GM23338 (cell line): ENCODE measurements at regions not wholly inside any gene's neighbourhood (a gene's known extent, or its start where the extent isn't known, plus 50 kb on each side); places are given as distances from the start of the nearest gene placed in this dataset.

Experiments
- ATAC-seq: fragments of 200-7000 bp; cut with Tn5 transposase; 3 replicates; pipeline ENCODE4 v1.9.1; 2020
- DNase-seq: peaks from one replicate; pipeline ENCODE4 v3.0.0-alpha.2; 2015; ENCODE audit warnings: low spot score
- H2AFZ ChIP-seq: fragments of 200-600 bp; sonication (generic); 2 replicates; pipeline ENCODE4 v1.8.0; 2016; ENCODE audit warnings: antibody characterized with exemption, mild to moderate bottlenecking, moderate library complexity
- H3F3A ChIP-seq: fragments of 200-600 bp; sonication (generic); replicated peaks from 2 replicates; pipeline ENCODE4 v1.8.0; 2017; ENCODE audit warnings: antibody characterized with exemption, mixed run types, low read depth
- H3K27ac ChIP-seq: fragments of 200-600 bp; sonication (generic); 2 replicates; pipeline ENCODE4 v1.6.1; 2016; ENCODE audit warnings: low read depth
- H3K27me3 ChIP-seq: fragments of 200-600 bp; sonication (generic); 2 replicates; pipeline ENCODE4 v1.8.0; 2016; ENCODE audit warnings: mild to moderate bottlenecking, mixed run types, moderate library complexity; ENCODE audit not compliant: insufficient read depth
- H3K36me3 ChIP-seq: fragments of 200-600 bp; sonication (generic); 2 replicates; pipeline ENCODE4 v1.8.0; 2016; ENCODE audit warnings: mild to moderate bottlenecking; ENCODE audit not compliant: insufficient read depth
- H3K4me1 ChIP-seq: fragments of 200-600 bp; sonication (generic); 2 replicates; pipeline ENCODE4 v1.8.0; 2016; ENCODE audit warnings: mild to moderate bottlenecking, moderate library complexity; ENCODE audit not compliant: insufficient read depth
- H3K4me2 ChIP-seq: fragments of 200-600 bp; sonication (generic); 2 replicates; pipeline ENCODE4 v1.7.1; 2017; ENCODE audit warnings: mixed run types
- H3K4me3 ChIP-seq: fragments of 200-600 bp; sonication (generic); 2 replicates; pipeline ENCODE4 v1.6.1; 2016; ENCODE audit warnings: mixed run types
- H3K79me2 ChIP-seq: fragments of 200-600 bp; sonication (generic); replicated peaks from 2 replicates; pipeline ENCODE4 v1.8.0; 2017; ENCODE audit warnings: mild to moderate bottlenecking; ENCODE audit not compliant: insufficient read depth
- H3K9me2 ChIP-seq: fragments of 200-600 bp; sonication (generic); 2 replicates; pipeline ENCODE4 v1.8.0; 2017; ENCODE audit not compliant: insufficient read depth
- H4K20me1 ChIP-seq: fragments of 200-600 bp; sonication (generic); replicated peaks from 2 replicates; pipeline ENCODE4 v1.8.0; 2017; ENCODE audit warnings: mild to moderate bottlenecking; ENCODE audit not compliant: insufficient read depth
- H3K27ac Mint-ChIP-seq: 2 replicates; pipeline ENCODE4 v1.8.0; 2020; ENCODE audit warnings: inconsistent platforms, mild to moderate bottlenecking, moderate library complexity, mixed read lengths
- H3K27me3 Mint-ChIP-seq: 3 replicates; pipeline ENCODE4 v1.8.0; 2022; ENCODE audit warnings: low read depth, mild to moderate bottlenecking, moderate library complexity, mixed read lengths, inconsistent platforms; ENCODE audit not compliant: insufficient read depth, poor library complexity
- H3K36me3 Mint-ChIP-seq: 3 replicates; pipeline ENCODE4 v1.8.0; 2021; ENCODE audit warnings: low read depth, mild to moderate bottlenecking, inconsistent platforms, moderate library complexity, mixed read lengths
- H3K4me1 Mint-ChIP-seq: 3 replicates; pipeline ENCODE4 v1.8.0; 2020; ENCODE audit warnings: mild to moderate bottlenecking, inconsistent platforms, mixed read lengths
- H3K4me3 Mint-ChIP-seq: 3 replicates; pipeline ENCODE4 v1.8.0; 2021; ENCODE audit warnings: moderate library complexity, mild to moderate bottlenecking, inconsistent platforms, mixed read lengths
- H3K9me3 Mint-ChIP-seq: 3 replicates; pipeline ENCODE4 v1.8.0; 2020; ENCODE audit warnings: moderate library complexity, mild to moderate bottlenecking, inconsistent platforms, mixed read lengths
- CTCF ChIP-seq, 2 experiments: fragments of 200-600 bp in 1 of 2; sonication (generic) in 1 of 2; conservative IDR thresholded peaks; 2 replicates each; pipeline versions ENCODE4 v1.5.1 to v1.6.1; 2016 to 2017; ENCODE audit warnings: antibody characterized with exemption in 2 of 2, low read depth in 2 of 2, mild to moderate bottlenecking in 2 of 2, moderate library complexity in 1 of 2
- ETS1 ChIP-seq: IDR thresholded peaks from 2 replicates; pipeline ENCODE4 v1.6.1; 2016; ENCODE audit warnings: antibody characterized with exemption
- POLR2AphosphoS5 ChIP-seq: IDR thresholded peaks from 2 replicates; pipeline ENCODE4 v1.6.1; 2016; ENCODE audit warnings: antibody characterized with exemption, low read depth
- REST ChIP-seq: IDR thresholded peaks from one replicate; pipeline ENCODE4 v1.6.1; 2018; ENCODE audit warnings: antibody characterized with exemption; ENCODE audit not compliant: unreplicated experiment

DNA sequence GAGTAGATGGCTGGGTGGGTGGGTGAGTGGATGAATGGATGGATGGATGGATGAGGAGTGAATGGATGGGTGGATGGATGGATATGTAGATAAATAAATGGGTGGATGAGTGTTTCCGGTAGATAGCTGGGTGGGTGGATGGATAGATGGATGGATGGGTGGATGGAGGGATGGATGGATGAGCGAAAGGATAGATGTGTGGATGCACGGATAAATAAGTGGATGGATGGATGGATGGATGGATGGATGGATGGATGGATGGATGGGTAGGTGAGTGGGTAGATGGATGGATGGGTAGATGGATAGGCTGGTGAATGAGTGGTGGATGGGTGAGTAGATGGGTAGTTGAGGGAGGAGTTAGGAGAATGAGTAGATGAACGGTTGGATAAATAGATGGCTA, 349.3 kb downstream of the MN1 start (continued):
- TF ChIP-seq REST, result no peak

- Mint-ChIP-seq H3K36me3 (no peaks in the 10 kb centered on the region), H3K4me3 (no peak overlapping the region), H3K4me1 (peaks cover 28% of the 10 kb centered on the region), H3K27ac (no peak overlapping the region), H3K9me3 (no peaks in the 10 kb centered on the region), H3K27me3 (peaks cover 11% of the 10 kb centered on the region)
- Histone ChIP-seq H3K36me3 (no peaks in the 10 kb centered on the region), H3K27me3 (no peaks in the 10 kb centered on the region), H3K4me3 (no peak overlapping the region), H3K79me2 (no peaks in the 10 kb centered on the region), H3F3A (no peaks in the 10 kb centered on the region), H3K9me2 (peaks cover 10% of the 10 kb centered on the region), H2AFZ (no peak overlapping the region), H3K27ac (no peak overlapping the region), H4K20me1 (no peaks in the 10 kb centered on the region), H3K4me1 (peaks cover 9% of the 10 kb centered on the region), H3K4me2 (no peak overlapping the region)
- DNase-seq (no peak), ATAC-seq (no peak)
- TF ChIP-seq POLR2AphosphoS5 (no peak), CTCF (conservative IDR thresholded peaks at IDR 0.05; ENCODE audit: low read depth in 2 of 2) (no peak), ETS1 (no peak), REST (no peak)
These were observed 348.6 kb downstream of the MN1 start for GRCh38 chr22:27452922-27453321.
